ENCODE measurements at regions not wholly inside any gene's neighbourhood (a gene's known extent, or its start where the extent isn't known, plus 50 kb on each side); places are given as distances from the start of the nearest gene placed in this dataset.

GRCh38 chr2:57443973-57444521 is 602.6 kb upstream of the VRK2 start:
- no peak overlapping the region for H2AFZ ChIP-seq
- no peaks in the 10 kb centered on the region for H3K4me1 ChIP-seq
- no peak for TF ChIP-seq CTCF (IDR thresholded peaks at IDR 0.05)

GRCh38 chr2:57444752-57445430 is 601.7 kb upstream of the VRK2 start:
- Histone ChIP-seq H3K79me2 (no peaks in the 10 kb centered on the region), H3K4me1 (no peaks in the 10 kb centered on the region), H3K27me3 (ENCODE audit: control insufficient read depth, insufficient read depth, low read length) (no peaks in the 10 kb centered on the region), H3K36me3 (ENCODE audit: control insufficient read depth, insufficient read depth, low read length) (no peaks in the 10 kb centered on the region), H3K4me2 (ENCODE audit: low read length) (no peak overlapping the region), H3K27ac (no peak overlapping the region), H2AFZ (no peak overlapping the region), H3K4me3 (ENCODE audit: low read depth, low read length) (no peak overlapping the region), H3K9me3 (ENCODE audit: control insufficient read depth, low read length) (no peaks in the 10 kb centered on the region), H3K9ac (no peak overlapping the region)
- TF ChIP-seq CTCF (IDR thresholded peaks at IDR 0.05) = no peak

More at GRCh38 chr2:57443973-57444521, 602.6 kb upstream of the VRK2 start:
- Histone ChIP-seq H3K4me3 (ENCODE audit: low read depth, low read length) (no peak overlapping the region), H3K36me3 (ENCODE audit: control insufficient read depth, insufficient read depth, low read length) (no peaks in the 10 kb centered on the region), H3K79me2 (no peaks in the 10 kb centered on the region), H3K9me3 (ENCODE audit: control insufficient read depth, low read length) (no peaks in the 10 kb centered on the region), H3K27me3 (ENCODE audit: control insufficient read depth, insufficient read depth, low read length) (no peaks in the 10 kb centered on the region), H3K9ac (no peak overlapping the region), H3K27ac (no peak overlapping the region), H3K4me2 (ENCODE audit: low read length) (no peak overlapping the region)

GRCh38 chr2:57448816-57449215 is 597.8 kb upstream of the VRK2 start:
- no peaks in the 10 kb centered on the region for H3K36me3 ChIP-seq (ENCODE audit: control insufficient read depth, insufficient read depth, low read length)
- no peak overlapping the region for H3K27ac ChIP-seq
- H3K4me1 ChIP-seq = no peaks in the 10 kb centered on the region
- no peak overlapping the region for H3K9ac ChIP-seq
- H3K4me3 ChIP-seq (ENCODE audit: low read depth, low read length) = no peak overlapping the region
- H3K79me2 ChIP-seq = no peaks in the 10 kb centered on the region
- TF ChIP-seq CTCF (IDR thresholded peaks at IDR 0.05) = no peak
- H2AFZ ChIP-seq = no peak overlapping the region
- H3K9me3 ChIP-seq (ENCODE audit: control insufficient read depth, low read length) = no peaks in the 10 kb centered on the region
- H3K27me3 ChIP-seq (ENCODE audit: control insufficient read depth, insufficient read depth, low read length) = no peaks in the 10 kb centered on the region
- H3K4me2 ChIP-seq (ENCODE audit: low read length) = no peak overlapping the region

GRCh38 chr2:57450170-57450569 is 596.4 kb upstream of the VRK2 start:
- TF ChIP-seq CTCF (IDR thresholded peaks at IDR 0.05) = no peak
- no peaks in the 10 kb centered on the region for H3K9me3 ChIP-seq (ENCODE audit: control insufficient read depth, low read length)
- no peak overlapping the region for H2AFZ ChIP-seq
- no peak overlapping the region for H3K9ac ChIP-seq
- H3K27me3 ChIP-seq (ENCODE audit: control insufficient read depth, insufficient read depth, low read length) = no peaks in the 10 kb centered on the region
- no peaks in the 10 kb centered on the region for H3K4me1 ChIP-seq
- H3K4me2 ChIP-seq (ENCODE audit: low read length) = no peak overlapping the region
- H3K27ac ChIP-seq = no peak overlapping the region
- no peak overlapping the region for H3K4me3 ChIP-seq (ENCODE audit: low read depth, low read length)
- H3K36me3 ChIP-seq (ENCODE audit: control insufficient read depth, insufficient read depth, low read length) = no peaks in the 10 kb centered on the region
- no peaks in the 10 kb centered on the region for H3K79me2 ChIP-seq

- Histone ChIP-seq H3K4me3 (ENCODE audit: low read depth, low read length) (no peak overlapping the region), H3K79me2 (no peaks in the 10 kb centered on the region), H3K4me2 (ENCODE audit: low read length) (no peak overlapping the region), H3K27me3 (ENCODE audit: control insufficient read depth, insufficient read depth, low read length) (no peaks in the 10 kb centered on the region), H3K4me1 (no peaks in the 10 kb centered on the region), H2AFZ (no peak overlapping the region), H3K36me3 (ENCODE audit: control insufficient read depth, insufficient read depth, low read length) (no peaks in the 10 kb centered on the region), H3K9me3 (ENCODE audit: control insufficient read depth, low read length) (no peaks in the 10 kb centered on the region), H3K9ac (no peak overlapping the region), H3K27ac (no peak overlapping the region)
- no peak for TF ChIP-seq CTCF (IDR thresholded peaks at IDR 0.05)
These were observed 594.0 kb upstream of the VRK2 start for GRCh38 chr2:57452634-57453033.

All from parathyroid adenoma (tissue), 2 donors.